ENCODE measurements at regions not wholly inside any gene's neighbourhood (a gene's known extent, or its start where the extent isn't known, plus 50 kb on each side); places are given as distances from the start of the nearest gene placed in this dataset.

DNA sequence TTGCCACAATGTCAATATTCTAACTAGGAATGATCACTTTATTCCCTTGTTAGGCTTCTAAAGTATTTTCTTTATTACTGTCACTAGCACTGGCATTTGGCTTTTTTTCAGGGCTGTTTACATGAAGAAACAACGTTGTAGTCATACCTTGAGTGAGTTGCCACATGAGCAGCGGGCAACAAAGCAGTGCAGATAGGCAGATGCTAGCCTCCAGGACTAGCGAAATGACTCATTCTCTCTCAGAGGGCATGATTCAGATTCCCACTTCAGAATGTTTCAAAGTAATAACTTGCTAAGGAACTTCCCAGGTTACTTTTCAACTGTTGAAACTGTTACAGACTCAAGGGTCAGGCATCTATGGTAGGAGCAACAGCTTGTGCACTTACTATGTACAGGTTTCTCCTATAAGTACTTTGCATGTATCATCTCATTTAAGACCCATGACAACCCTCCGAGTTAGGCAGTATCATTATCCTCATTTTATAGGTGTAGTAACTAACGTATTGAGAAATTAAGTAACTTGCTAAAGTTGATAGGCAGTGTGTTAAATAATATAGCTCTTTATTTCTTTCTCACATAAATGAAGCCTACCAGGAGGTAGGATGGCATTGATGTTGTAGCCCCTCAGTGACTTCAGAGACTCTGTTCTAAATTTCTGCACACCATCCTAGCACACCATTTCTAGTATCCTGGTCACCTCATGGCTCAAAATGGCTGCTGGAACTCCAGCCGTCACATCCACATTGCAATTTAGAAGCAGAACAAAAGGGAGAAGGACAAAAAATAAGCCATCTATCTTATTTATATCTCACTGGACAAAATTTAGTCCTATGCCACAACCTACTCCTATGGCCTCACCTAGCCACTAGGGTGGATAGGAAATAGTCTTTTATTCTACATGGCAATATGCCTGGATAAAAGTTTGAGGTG lies 83.3 kb downstream of the ICOS start:
- no peak overlapping the region for H2AFZ ChIP-seq (ENCODE audit: low read length)
- H3K4me3 ChIP-seq (ENCODE audit: low read length), result no peak overlapping the region
- H3K9ac ChIP-seq (ENCODE audit: low read length), result no peak overlapping the region
- no peak overlapping the region for H3K4me2 ChIP-seq (ENCODE audit: low read depth, low read length)
- H3K27ac ChIP-seq (ENCODE audit: low read length), result no peak overlapping the region
- H3K27me3 ChIP-seq (replicated peaks; ENCODE audit: insufficient read depth, low read length), result no peaks in the 10 kb centered on the region
- H3K79me2 ChIP-seq (ENCODE audit: low read length), result no peaks in the 10 kb centered on the region
- DNase-seq, result no peak
- no peaks in the 10 kb centered on the region for H3K36me3 ChIP-seq (replicated peaks; ENCODE audit: insufficient read depth, low read length)
- H3K4me1 ChIP-seq (ENCODE audit: low read length), result peaks cover 3% of the 10 kb centered on the region; the same call in 1 of the 2 replicates
- no peaks in the 10 kb centered on the region for H4K20me1 ChIP-seq (ENCODE audit: insufficient read depth, low read length)
- H3K9me2 ChIP-seq (replicated peaks; ENCODE audit: insufficient read depth, low read length), result no peaks in the 10 kb centered on the region
- H3F3A ChIP-seq (ENCODE audit: insufficient read depth, low read length), result no peaks in the 10 kb centered on the region
- TF ChIP-seq, protein P1, sequence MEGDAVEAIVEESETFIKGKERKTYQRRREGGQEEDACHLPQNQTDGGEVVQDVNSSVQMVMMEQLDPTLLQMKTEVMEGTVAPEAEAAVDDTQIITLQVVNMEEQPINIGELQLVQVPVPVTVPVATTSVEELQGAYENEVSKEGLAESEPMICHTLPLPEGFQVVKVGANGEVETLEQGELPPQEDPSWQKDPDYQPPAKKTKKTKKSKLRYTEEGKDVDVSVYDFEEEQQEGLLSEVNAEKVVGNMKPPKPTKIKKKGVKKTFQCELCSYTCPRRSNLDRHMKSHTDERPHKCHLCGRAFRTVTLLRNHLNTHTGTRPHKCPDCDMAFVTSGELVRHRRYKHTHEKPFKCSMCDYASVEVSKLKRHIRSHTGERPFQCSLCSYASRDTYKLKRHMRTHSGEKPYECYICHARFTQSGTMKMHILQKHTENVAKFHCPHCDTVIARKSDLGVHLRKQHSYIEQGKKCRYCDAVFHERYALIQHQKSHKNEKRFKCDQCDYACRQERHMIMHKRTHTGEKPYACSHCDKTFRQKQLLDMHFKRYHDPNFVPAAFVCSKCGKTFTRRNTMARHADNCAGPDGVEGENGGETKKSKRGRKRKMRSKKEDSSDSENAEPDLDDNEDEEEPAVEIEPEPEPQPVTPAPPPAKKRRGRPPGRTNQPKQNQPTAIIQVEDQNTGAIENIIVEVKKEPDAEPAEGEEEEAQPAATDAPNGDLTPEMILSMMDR (IDR thresholded peaks at IDR 0.05; ENCODE audit: low read length), result no peak
- TF ChIP-seq EZH2 (optimal IDR thresholded peaks at IDR 0.05; ENCODE audit: low read depth, low read length) (no peak), EZH2phosphoT487 (IDR thresholded peaks at IDR 0.05; ENCODE audit: low read length) (no peak)
- no peaks in the 10 kb centered on the region for H3K9me3 ChIP-seq (replicated peaks; ENCODE audit: insufficient read depth, low read length)

DNA sequence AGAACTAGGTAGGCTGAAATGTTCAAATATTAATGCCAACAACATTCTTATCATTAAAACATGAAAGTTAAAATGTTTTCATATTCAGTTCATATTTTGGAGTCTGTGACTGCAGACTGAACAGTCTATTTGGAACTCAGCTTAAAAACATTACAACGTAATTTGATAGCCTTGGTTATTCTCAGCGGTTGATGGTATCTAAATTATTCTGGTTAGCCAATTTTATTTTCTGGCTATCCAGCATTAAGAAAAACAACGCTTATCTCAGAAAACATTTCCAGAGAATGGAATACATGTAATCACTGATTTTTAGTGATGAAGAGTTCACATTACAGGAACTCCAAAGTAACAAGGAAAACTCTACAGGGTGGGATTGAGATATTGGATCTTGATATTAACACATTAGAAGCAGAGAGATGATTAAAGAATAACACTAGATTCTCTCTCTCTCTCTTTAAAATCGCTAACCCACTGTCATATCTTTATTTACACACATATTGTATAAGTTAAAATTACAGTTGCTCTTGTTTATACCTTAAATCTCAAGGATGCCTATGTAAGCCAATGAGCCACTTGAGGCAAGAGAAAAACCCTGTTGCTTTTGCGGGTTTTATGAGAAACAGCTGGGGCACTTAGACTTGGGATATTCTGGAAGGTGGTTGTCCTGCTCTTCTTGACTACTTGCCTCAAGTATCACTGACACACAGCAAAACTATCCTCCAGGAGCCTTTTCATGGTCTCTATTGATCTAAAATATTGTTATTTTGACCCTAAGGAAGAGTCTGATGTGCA lies 84.9 kb downstream of the ICOS start:
- Histone ChIP-seq H3K79me2 (ENCODE audit: low read length) (no peaks in the 10 kb centered on the region), H3K27me3 (replicated peaks; ENCODE audit: insufficient read depth, low read length) (no peaks in the 10 kb centered on the region), H3K9ac (ENCODE audit: low read length) (no peak overlapping the region), H3K4me1 (ENCODE audit: low read length) (peaks cover 17% of the 10 kb centered on the region), H3K4me3 (ENCODE audit: low read length) (no peak overlapping the region), H3K4me2 (ENCODE audit: low read depth, low read length) (no peak overlapping the region), H2AFZ (ENCODE audit: low read length) (no peak overlapping the region), H3K9me3 (replicated peaks; ENCODE audit: insufficient read depth, low read length) (no peaks in the 10 kb centered on the region), H3K36me3 (replicated peaks; ENCODE audit: insufficient read depth, low read length) (no peaks in the 10 kb centered on the region), H3K27ac (ENCODE audit: low read length) (no peak overlapping the region), H4K20me1 (ENCODE audit: insufficient read depth, low read length) (no peaks in the 10 kb centered on the region), H3F3A (ENCODE audit: insufficient read depth, low read length) (no peaks in the 10 kb centered on the region), H3K9me2 (replicated peaks; ENCODE audit: insufficient read depth, low read length) (no peaks in the 10 kb centered on the region)
- TF ChIP-seq EZH2phosphoT487 (IDR thresholded peaks at IDR 0.05; ENCODE audit: low read length) (no peak), EZH2 (optimal IDR thresholded peaks at IDR 0.05; ENCODE audit: low read depth, low read length) (no peak)
- TF ChIP-seq, protein P1 (IDR thresholded peaks at IDR 0.05; ENCODE audit: low read length), result no peak
- no peak for DNase-seq

DNA sequence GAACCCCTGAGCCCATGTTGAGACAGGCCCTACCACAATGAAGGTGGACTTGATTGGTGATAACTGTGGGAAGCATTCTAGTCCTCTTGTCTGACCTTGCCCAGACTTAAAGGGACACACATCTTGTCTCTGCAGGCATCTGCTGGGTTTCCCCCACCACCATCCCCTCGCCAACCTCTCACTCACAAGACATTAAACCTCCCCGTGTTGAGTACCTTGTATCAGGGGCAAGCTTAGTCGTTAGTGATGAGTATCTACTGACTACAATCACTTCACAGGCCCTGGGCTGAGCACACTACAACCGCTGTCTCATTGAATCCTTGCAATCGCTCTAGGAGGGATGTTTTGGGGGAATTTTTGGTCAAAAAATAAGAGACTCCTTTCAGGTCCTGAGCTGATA lies 86.0 kb downstream of the ICOS start:
- H3K36me3 ChIP-seq (replicated peaks; ENCODE audit: insufficient read depth, low read length), result no peaks in the 10 kb centered on the region
- no peak overlapping the region for H3K4me2 ChIP-seq (ENCODE audit: low read depth, low read length)

More for the DNA sequence above, 86.0 kb downstream of the ICOS start:
- Histone ChIP-seq H3K9me2 (replicated peaks; ENCODE audit: insufficient read depth, low read length) (no peaks in the 10 kb centered on the region), H3K9ac (ENCODE audit: low read length) (no peak overlapping the region), H3K9me3 (replicated peaks; ENCODE audit: insufficient read depth, low read length) (no peaks in the 10 kb centered on the region), H4K20me1 (ENCODE audit: insufficient read depth, low read length) (no peaks in the 10 kb centered on the region), H3K27ac (ENCODE audit: low read length) (no peak overlapping the region), H3K79me2 (ENCODE audit: low read length) (no peaks in the 10 kb centered on the region), H3K4me3 (ENCODE audit: low read length) (no peak overlapping the region), H2AFZ (ENCODE audit: low read length) (no peak overlapping the region), H3K4me1 (ENCODE audit: low read length) (peaks cover 23% of the 10 kb centered on the region), H3F3A (ENCODE audit: insufficient read depth, low read length) (no peaks in the 10 kb centered on the region), H3K27me3 (replicated peaks; ENCODE audit: insufficient read depth, low read length) (no peaks in the 10 kb centered on the region)
- TF ChIP-seq, protein P1 (IDR thresholded peaks at IDR 0.05; ENCODE audit: low read length), result no peak
- TF ChIP-seq EZH2 (optimal IDR thresholded peaks at IDR 0.05; ENCODE audit: low read depth, low read length) (no peak), EZH2phosphoT487 (IDR thresholded peaks at IDR 0.05; ENCODE audit: low read length) (no peak)
- DNase-seq, result no peak
